DOHH2 (cell line): ENCODE measurements at regions not wholly inside any gene's neighbourhood (a gene's known extent, or its start where the extent isn't known, plus 50 kb on each side); places are given as distances from the start of the nearest gene placed in this dataset.

Experiments used
- H3F3A ChIP-seq: fragments of 200-600 bp; sonication (generic), shearing (Covaris generic); 2 replicates; pipeline ENCODE4 v1.6.0; 2016; ENCODE audit warnings: antibody characterized with exemption, mild to moderate bottlenecking; ENCODE audit not compliant: control insufficient read depth, insufficient read depth
- H3K27ac ChIP-seq: fragments of 200-600 bp; sonication (generic); 2 replicates; pipeline ENCODE4 v1.5.1; 2014; ENCODE audit warnings: low read depth, mild to moderate bottlenecking, low read length, moderate library complexity
- H3K27me3 ChIP-seq: fragments of 200-600 bp; sonication (generic); 2 replicates; pipeline ENCODE4 v1.6.1; 2014; ENCODE audit warnings: mild to moderate bottlenecking, low read length, mixed read lengths; ENCODE audit not compliant: control insufficient read depth
- H3K36me3 ChIP-seq: fragments of 200-600 bp; sonication (generic); 2 replicates; pipeline ENCODE4 v1.6.1; 2014; ENCODE audit warnings: mild to moderate bottlenecking, low read length, moderate library complexity, mixed read lengths; ENCODE audit not compliant: control insufficient read depth
- H3K4me1 ChIP-seq: fragments of 200-600 bp; sonication (generic); 2 replicates; pipeline ENCODE4 v1.6.1; 2014; ENCODE audit warnings: mild to moderate bottlenecking, low read length, mixed read lengths; ENCODE audit not compliant: control insufficient read depth
- H3K4me2 ChIP-seq: fragments of 200-600 bp; sonication (generic); 2 replicates; pipeline ENCODE4 v1.6.0; 2014; ENCODE audit warnings: mild to moderate bottlenecking, low read length, moderate library complexity
- H3K4me3 ChIP-seq: fragments of 200-600 bp; sonication (generic); 2 replicates; pipeline ENCODE4 v1.5.1; 2014; ENCODE audit warnings: mild to moderate bottlenecking, low read length, mixed read lengths
- H3K79me2 ChIP-seq: fragments of 200-600 bp; sonication (generic); 2 replicates; pipeline ENCODE4 v1.6.1; 2014; ENCODE audit warnings: mild to moderate bottlenecking, low read length, mixed read lengths; ENCODE audit not compliant: control insufficient read depth
- H3K9me2 ChIP-seq: fragments of 200-600 bp; sonication (generic); replicated peaks from 2 replicates; pipeline ENCODE4 v1.6.1; 2014; ENCODE audit warnings: mild to moderate bottlenecking, low read length, mixed read lengths; ENCODE audit not compliant: control insufficient read depth
- H3K9me3 ChIP-seq: fragments of 200-600 bp; sonication (generic); 2 replicates; pipeline ENCODE4 v1.6.1; 2014; ENCODE audit warnings: antibody characterized with exemption, low read length, mixed read lengths; ENCODE audit not compliant: control insufficient read depth, insufficient read depth
- H4K20me1 ChIP-seq: fragments of 200-600 bp; sonication (generic); 2 replicates; pipeline ENCODE4 v1.6.0; 2014; ENCODE audit warnings: low read depth, mild to moderate bottlenecking, antibody characterized with exemption, low read length, moderate library complexity; ENCODE audit not compliant: control insufficient read depth, insufficient read depth
- EZH2phosphoT487 ChIP-seq: fragments of 200-600 bp; sonication (generic); IDR thresholded peaks from 2 replicates; pipeline ENCODE4 v1.6.1; 2017; ENCODE audit warnings: borderline replicate concordance, mild to moderate bottlenecking, antibody characterized with exemption, low read length, moderate library complexity, mixed read lengths
- TF ChIP-seq, protein P1 (sequence below): fragments of 200-600 bp; sonication (generic); IDR thresholded peaks from one replicate; pipeline ENCODE4 v1.5.1; 2014; ENCODE audit warnings: antibody characterized with exemption, mild to moderate bottlenecking, low read depth, low read length; ENCODE audit not compliant: poor library complexity, severe bottlenecking

DNA sequence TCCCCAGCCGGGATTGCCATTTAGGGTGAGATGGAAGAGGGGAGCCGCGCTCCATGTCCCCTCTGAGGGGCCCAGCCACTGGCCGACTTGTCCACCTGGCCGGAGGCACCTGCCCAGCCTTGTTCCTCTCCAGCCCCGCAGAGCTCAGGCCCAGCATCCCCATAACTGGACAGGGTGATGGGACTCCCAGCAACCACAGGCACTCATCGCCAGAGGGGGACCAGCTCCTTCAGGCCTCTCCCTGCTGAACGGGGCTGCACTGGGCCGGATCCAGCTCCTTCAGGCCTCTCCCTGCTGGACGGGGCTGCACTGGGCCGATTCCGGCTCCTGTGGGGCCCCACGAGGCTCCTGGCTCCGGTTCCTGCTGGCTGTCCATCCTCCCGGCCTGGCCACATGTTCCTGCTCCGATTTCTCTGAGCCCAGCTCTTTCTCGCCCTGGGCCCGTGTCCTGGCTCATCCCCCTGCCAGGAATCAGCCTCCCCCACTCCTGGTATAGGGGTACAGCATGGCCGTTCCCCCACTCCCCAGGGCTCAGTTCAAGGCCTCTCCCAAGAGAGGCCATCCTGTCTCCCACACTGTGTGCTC lies 56.1 kb upstream of the ADGRA1 start:
- no peaks in the 10 kb centered on the region for H3F3A ChIP-seq
- no peak overlapping the region for H3K4me3 ChIP-seq
- H3K4me1 ChIP-seq = no peaks in the 10 kb centered on the region
- TF ChIP-seq, protein P1, sequence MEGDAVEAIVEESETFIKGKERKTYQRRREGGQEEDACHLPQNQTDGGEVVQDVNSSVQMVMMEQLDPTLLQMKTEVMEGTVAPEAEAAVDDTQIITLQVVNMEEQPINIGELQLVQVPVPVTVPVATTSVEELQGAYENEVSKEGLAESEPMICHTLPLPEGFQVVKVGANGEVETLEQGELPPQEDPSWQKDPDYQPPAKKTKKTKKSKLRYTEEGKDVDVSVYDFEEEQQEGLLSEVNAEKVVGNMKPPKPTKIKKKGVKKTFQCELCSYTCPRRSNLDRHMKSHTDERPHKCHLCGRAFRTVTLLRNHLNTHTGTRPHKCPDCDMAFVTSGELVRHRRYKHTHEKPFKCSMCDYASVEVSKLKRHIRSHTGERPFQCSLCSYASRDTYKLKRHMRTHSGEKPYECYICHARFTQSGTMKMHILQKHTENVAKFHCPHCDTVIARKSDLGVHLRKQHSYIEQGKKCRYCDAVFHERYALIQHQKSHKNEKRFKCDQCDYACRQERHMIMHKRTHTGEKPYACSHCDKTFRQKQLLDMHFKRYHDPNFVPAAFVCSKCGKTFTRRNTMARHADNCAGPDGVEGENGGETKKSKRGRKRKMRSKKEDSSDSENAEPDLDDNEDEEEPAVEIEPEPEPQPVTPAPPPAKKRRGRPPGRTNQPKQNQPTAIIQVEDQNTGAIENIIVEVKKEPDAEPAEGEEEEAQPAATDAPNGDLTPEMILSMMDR = no peak
- no peak for TF ChIP-seq EZH2phosphoT487
- H3K79me2 ChIP-seq = no peaks in the 10 kb centered on the region
- no peaks in the 10 kb centered on the region for H3K27me3 ChIP-seq
- no peak overlapping the region for H3K27ac ChIP-seq
- H3K9me2 ChIP-seq = no peaks in the 10 kb centered on the region
- no peaks in the 10 kb centered on the region for H3K36me3 ChIP-seq
- no peak overlapping the region for H3K4me2 ChIP-seq
- peaks cover 6% of the 10 kb centered on the region; the same call in 1 of the 2 replicates for H3K9me3 ChIP-seq
- no peaks in the 10 kb centered on the region for H4K20me1 ChIP-seq

DNA sequence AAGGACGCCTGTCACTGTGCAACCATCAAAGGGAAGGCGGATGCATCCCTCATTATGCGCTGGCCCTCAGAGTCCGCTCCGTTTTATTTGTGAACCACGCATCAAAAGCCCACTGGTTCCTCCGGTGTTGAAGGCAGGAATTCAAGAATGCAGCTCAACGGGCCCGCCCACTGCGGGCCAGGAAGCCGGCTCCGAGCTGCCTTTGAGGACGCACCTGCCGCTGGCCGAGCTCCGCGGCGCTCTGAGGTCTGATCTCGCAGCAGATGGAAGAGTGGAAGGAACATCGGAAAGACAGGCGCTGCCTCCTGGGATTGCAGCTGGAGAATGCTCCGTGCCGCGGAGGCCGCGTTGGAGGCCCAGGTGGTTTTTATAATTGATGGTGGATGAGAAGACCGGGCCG lies 56.9 kb upstream of the ADGRA1 start:
- no peaks in the 10 kb centered on the region for H3K79me2 ChIP-seq
- no peaks in the 10 kb centered on the region for H3K36me3 ChIP-seq
- H4K20me1 ChIP-seq = no peaks in the 10 kb centered on the region
- TF ChIP-seq, protein P1 = no peak
- TF ChIP-seq EZH2phosphoT487 = no peak
- peaks cover 6% of the 10 kb centered on the region; the same call in 1 of the 2 replicates for H3K9me3 ChIP-seq
- no peaks in the 10 kb centered on the region for H3K4me1 ChIP-seq
- H3K27ac ChIP-seq = no peak overlapping the region
- no peaks in the 10 kb centered on the region for H3K9me2 ChIP-seq
- no peak overlapping the region for H3K4me3 ChIP-seq
- no peak overlapping the region for H3K4me2 ChIP-seq
- H3K27me3 ChIP-seq = no peaks in the 10 kb centered on the region
- no peaks in the 10 kb centered on the region for H3F3A ChIP-seq

DNA sequence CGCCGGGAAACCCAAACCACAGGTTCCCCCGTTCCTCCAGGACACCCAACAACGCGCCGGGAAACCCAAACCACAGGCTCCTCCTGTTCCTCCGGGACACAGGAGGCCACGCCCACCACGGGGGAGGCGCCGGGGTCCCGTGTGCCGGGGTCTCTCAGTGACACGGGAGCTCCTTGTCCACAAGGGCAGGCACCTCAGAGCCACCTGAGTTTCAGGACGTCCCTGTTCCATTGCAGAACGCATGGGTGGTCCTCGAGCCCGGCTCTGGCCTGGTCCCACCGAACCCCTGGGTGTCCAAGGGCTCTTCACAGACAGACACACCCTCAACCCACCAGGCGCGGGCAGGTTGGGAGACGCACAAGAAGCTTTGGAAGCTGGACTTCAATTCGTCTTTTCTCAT lies 57.6 kb upstream of the ADGRA1 start:
- Histone ChIP-seq H3K9me2 (no peaks in the 10 kb centered on the region), H3K36me3 (no peaks in the 10 kb centered on the region), H3K27me3 (no peaks in the 10 kb centered on the region), H3F3A (no peaks in the 10 kb centered on the region), H3K4me3 (no peak overlapping the region), H4K20me1 (no peaks in the 10 kb centered on the region), H3K4me1 (no peaks in the 10 kb centered on the region), H3K4me2 (no peak overlapping the region), H3K79me2 (no peaks in the 10 kb centered on the region), H3K27ac (no peak overlapping the region), H3K9me3 (peaks cover 6% of the 10 kb centered on the region; the same call in 1 of the 2 replicates)
- TF ChIP-seq, protein P1 = no peak
- no peak for TF ChIP-seq EZH2phosphoT487
